Body of pancreas (tissue), 4 donors: ENCODE measurements at regions not wholly inside any gene's neighbourhood (a gene's known extent, or its start where the extent isn't known, plus 50 kb on each side); places are given as distances from the start of the nearest gene placed in this dataset.

Experiments
- POLR2A ChIP-seq, 3 donors: fragments of 450-650 bp; IDR thresholded peaks; one replicate each; pipeline ENCODE4 v1.6.1; 2016; ENCODE audit warnings: antibody characterized with exemption in 3 of 3, mild to moderate bottlenecking in 2 of 3
- TF ChIP-seq, protein P1 (sequence below), 7 experiments: fragments of 450-650 bp in 4 of 7; fragments of 200-600 bp in 3 of 7; sonication (generic) in 3 of 7; IDR thresholded peaks; one replicate each; pipeline ENCODE4 v1.5.1; 2016 to 2019; ENCODE audit warnings: antibody characterized with exemption in 7 of 7

DNA sequence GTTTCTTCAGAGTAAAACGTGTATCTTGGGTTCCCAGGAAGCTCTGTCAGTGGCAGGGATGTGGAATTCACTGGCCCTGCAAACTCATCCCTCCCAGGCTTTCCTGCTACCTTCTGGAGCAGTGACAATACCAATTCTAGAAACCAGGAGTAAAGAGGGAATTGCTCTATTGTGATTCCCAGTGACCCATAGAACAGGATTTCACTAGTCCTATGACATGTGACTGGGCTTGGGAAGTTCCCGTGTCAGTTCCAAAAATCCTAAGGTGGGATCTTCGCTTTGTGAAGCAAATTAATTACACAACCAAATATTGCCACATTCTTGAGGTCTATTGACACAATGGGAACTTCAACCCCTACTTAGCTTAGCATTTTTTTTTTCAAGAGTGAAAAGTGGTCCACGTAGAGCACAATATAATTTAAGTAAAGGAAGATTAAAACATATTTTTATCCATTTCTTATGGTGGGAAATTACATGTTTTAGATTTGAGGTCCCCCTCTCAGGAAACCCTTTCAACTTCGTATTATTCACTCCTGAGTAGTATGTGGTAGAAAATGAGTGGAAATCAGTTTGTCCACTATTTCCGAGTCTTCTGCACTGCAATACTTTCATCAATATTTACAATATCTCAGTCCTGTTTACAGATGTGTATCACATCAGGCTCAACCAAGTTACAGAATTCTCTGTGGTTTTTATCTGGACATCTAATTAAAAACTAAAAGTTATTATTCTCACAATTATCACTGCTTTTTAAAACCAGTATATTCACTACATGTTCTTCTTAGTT, 88.9 kb upstream of the SOX5 start:
- TF ChIP-seq POLR2A (IDR thresholded peaks at IDR 0.05): no peak
- TF ChIP-seq, protein P1, sequence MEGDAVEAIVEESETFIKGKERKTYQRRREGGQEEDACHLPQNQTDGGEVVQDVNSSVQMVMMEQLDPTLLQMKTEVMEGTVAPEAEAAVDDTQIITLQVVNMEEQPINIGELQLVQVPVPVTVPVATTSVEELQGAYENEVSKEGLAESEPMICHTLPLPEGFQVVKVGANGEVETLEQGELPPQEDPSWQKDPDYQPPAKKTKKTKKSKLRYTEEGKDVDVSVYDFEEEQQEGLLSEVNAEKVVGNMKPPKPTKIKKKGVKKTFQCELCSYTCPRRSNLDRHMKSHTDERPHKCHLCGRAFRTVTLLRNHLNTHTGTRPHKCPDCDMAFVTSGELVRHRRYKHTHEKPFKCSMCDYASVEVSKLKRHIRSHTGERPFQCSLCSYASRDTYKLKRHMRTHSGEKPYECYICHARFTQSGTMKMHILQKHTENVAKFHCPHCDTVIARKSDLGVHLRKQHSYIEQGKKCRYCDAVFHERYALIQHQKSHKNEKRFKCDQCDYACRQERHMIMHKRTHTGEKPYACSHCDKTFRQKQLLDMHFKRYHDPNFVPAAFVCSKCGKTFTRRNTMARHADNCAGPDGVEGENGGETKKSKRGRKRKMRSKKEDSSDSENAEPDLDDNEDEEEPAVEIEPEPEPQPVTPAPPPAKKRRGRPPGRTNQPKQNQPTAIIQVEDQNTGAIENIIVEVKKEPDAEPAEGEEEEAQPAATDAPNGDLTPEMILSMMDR (IDR thresholded peaks at IDR 0.05): no peak
